Thyroid gland (tissue), 4 donors: ENCODE measurements at regions not wholly inside any gene's neighbourhood (a gene's known extent, or its start where the extent isn't known, plus 50 kb on each side); places are given as distances from the start of the nearest gene placed in this dataset.

Experiments
- DNase-seq, 2 donors: peaks; one replicate each; pipeline ENCODE4 v3.0.0-alpha.2; 2019
- H3K27ac ChIP-seq, 3 donors: fragments of 200-600 bp; sonication (generic); 1 replicate in 2 of 3; 2 replicates in 1 of 3; pipeline ENCODE4 v1.5.1; 2016 to 2019; ENCODE audit warnings: mild to moderate bottlenecking in 1 of 3, moderate library complexity in 1 of 3
- H3K27me3 ChIP-seq: fragments of 200-600 bp; sonication (generic); one replicate; pipeline ENCODE4 v1.5.1; 2019
- H3K36me3 ChIP-seq, 2 donors: fragments of 200-600 bp; sonication (generic); one replicate each; pipeline ENCODE4 v1.5.1; 2016 to 2019
- H3K4me1 ChIP-seq, 2 donors: fragments of 200-600 bp; sonication (generic); one replicate each; pipeline ENCODE4 v1.5.1; 2017 to 2019
- H3K4me3 ChIP-seq, 3 donors: fragments of 200-600 bp; sonication (generic); replicated peaks in 1 of 3; 1 replicate in 2 of 3; 2 replicates in 1 of 3; pipeline ENCODE4 v1.5.1; 2016; ENCODE audit warnings: mild to moderate bottlenecking in 1 of 3
- H3K9me3 ChIP-seq: fragments of 200-600 bp; sonication (generic); one replicate; pipeline ENCODE4 v1.5.1; 2017
- CTCF ChIP-seq, 6 experiments: fragments of 200-600 bp in 3 of 6; fragments of 450-650 bp in 3 of 6; sonication (generic) in 3 of 6; IDR thresholded peaks; one replicate each; pipeline ENCODE4 v1.5.1; 2016 to 2019; ENCODE audit warnings: antibody characterized with exemption in 6 of 6, mild to moderate bottlenecking in 2 of 6, inconsistent platforms in 1 of 6, moderate library complexity in 1 of 6
- POLR2A ChIP-seq, 2 donors: fragments of 450-650 bp; IDR thresholded peaks; one replicate each; pipeline ENCODE4 v1.6.1; 2017; ENCODE audit warnings: antibody characterized with exemption in 2 of 2, mild to moderate bottlenecking in 2 of 2, moderate library complexity in 1 of 2
- WGBS, 2 donors: methylation state at CpG; one replicate each; pipeline ENCODE4 v1.1.5; 2017; 5-methylcytosine and 5-hydroxymethylcytosine counted together
- intact Hi-C: fragments of 100-400 bp; cut with DNase I; formaldehyde crosslinking; loops from one replicate; pipeline ENCODE4 v1.15.1; 2023

GRCh38 chr1:244150071-244150470 lies 99.0 kb downstream of the ZBTB18 start:
- intact Hi-C loops, result no loop called here
- TF ChIP-seq CTCF (IDR thresholded peaks at IDR 0.05) (no peak), POLR2A (IDR thresholded peaks at IDR 0.05) (no peak)
- no peak for DNase-seq
- Histone ChIP-seq H3K27ac (no peak overlapping the region), H3K4me1 (no peaks in the 10 kb centered on the region), H3K9me3 (no peaks in the 10 kb centered on the region), H3K36me3 (no peaks in the 10 kb centered on the region), H3K4me3 (no peak overlapping the region), H3K27me3 (no peaks in the 10 kb centered on the region)
- WGBS, 2 donors, result 58 to 65% methylated on average over 5 of the region's 5 CpGs

- Histone ChIP-seq H3K4me3 (no peak overlapping the region), H3K27me3 (no peaks in the 10 kb centered on the region), H3K4me1 (no peaks in the 10 kb centered on the region), H3K36me3 (no peaks in the 10 kb centered on the region), H3K9me3 (no peaks in the 10 kb centered on the region), H3K27ac (no peak overlapping the region)
- DNase-seq, result no peak
- WGBS, 2 donors, result 77 to 81% methylated on average over 4 of the region's 4 CpGs
- intact Hi-C loops, result no loop called here
- TF ChIP-seq CTCF (IDR thresholded peaks at IDR 0.05), result no peak
- no peak for TF ChIP-seq POLR2A (IDR thresholded peaks at IDR 0.05)
Measured at GRCh38 chr1:244150665-244151064, 99.6 kb downstream of the ZBTB18 start.

GRCh38 chr1:244151537-244151936 lies 100.5 kb downstream of the ZBTB18 start:
- 71 to 88% methylated on average over 4 of the region's 4 CpGs for WGBS, 2 donors
- no peaks in the 10 kb centered on the region for H3K9me3 ChIP-seq
- H3K4me1 ChIP-seq, result no peaks in the 10 kb centered on the region
- DNase-seq, result no peak
- TF ChIP-seq POLR2A (IDR thresholded peaks at IDR 0.05), result no peak
- no peak for TF ChIP-seq CTCF (IDR thresholded peaks at IDR 0.05)
- H3K4me3 ChIP-seq, result no peak overlapping the region
- no peaks in the 10 kb centered on the region for H3K27me3 ChIP-seq
- no peaks in the 10 kb centered on the region for H3K36me3 ChIP-seq
- intact Hi-C loops, result no loop called here
- no peak overlapping the region for H3K27ac ChIP-seq

GRCh38 chr1:244154508-244154871 lies 103.4 kb downstream of the ZBTB18 start:
- H3K27ac ChIP-seq, result no peak overlapping the region
- 61% methylated on average over 5 of the region's 5 CpGs for WGBS, 2 donors
- H3K4me1 ChIP-seq, result no peaks in the 10 kb centered on the region
- no peak for DNase-seq
- no peaks in the 10 kb centered on the region for H3K27me3 ChIP-seq
- H3K4me3 ChIP-seq, result no peak overlapping the region
- no peaks in the 10 kb centered on the region for H3K36me3 ChIP-seq
- intact Hi-C loops, result no loop called here
- H3K9me3 ChIP-seq, result no peaks in the 10 kb centered on the region
- TF ChIP-seq POLR2A (IDR thresholded peaks at IDR 0.05), result no peak
- TF ChIP-seq CTCF (IDR thresholded peaks at IDR 0.05), result no peak

GRCh38 chr1:244154872-244155531 lies 103.9 kb downstream of the ZBTB18 start:
- no peaks in the 10 kb centered on the region for H3K9me3 ChIP-seq
- 72% methylated on average over 17 to 20 of the region's 21 CpGs for WGBS, 2 donors
- intact Hi-C loops, result no loop called here
- TF ChIP-seq CTCF (IDR thresholded peaks at IDR 0.05), result no peak
- no peak for TF ChIP-seq POLR2A (IDR thresholded peaks at IDR 0.05)
- no peak overlapping the region for H3K27ac ChIP-seq
- DNase-seq, result no peak
- H3K4me3 ChIP-seq, result no peak overlapping the region
- H3K4me1 ChIP-seq, result no peaks in the 10 kb centered on the region
- H3K36me3 ChIP-seq, result no peaks in the 10 kb centered on the region
- H3K27me3 ChIP-seq, result no peaks in the 10 kb centered on the region
